GM18858 (cell line): ENCODE measurements at regions not wholly inside any gene's neighbourhood (a gene's known extent, or its start where the extent isn't known, plus 50 kb on each side); places are given as distances from the start of the nearest gene placed in this dataset.
"Not testable (repeated sequence)": the region's sequence is repeated elsewhere in the genome, so short reads cannot be mapped to it uniquely, and the experiment has no call there.

Source experiments
- ATAC-seq: cut with Tn5 transposase; IDR thresholded peaks from one replicate; pipeline ENCODE4 v1.9.1; 2021; ENCODE audit not compliant: unreplicated experiment

DNA sequence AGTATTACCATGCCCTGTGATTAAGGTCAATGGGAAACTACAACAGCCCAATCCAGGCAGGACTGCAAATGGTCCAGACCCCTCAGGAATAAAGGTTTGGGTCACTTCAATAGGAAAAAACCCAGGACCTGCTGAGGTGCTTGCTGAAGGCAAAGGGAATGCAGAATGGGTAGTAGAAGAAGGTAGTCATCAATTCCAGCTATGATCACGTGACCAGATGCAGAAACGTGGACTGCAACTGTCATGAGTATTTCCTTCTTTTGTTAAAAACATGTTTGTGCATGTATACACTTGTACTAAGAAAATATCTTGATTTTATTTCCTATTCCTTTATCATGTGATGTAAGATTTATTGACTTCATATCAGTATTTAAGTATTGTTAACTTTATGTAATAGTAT, 319.6 kb upstream of the FGF16 start:
- ATAC-seq, result not testable (repeated sequence)

DNA sequence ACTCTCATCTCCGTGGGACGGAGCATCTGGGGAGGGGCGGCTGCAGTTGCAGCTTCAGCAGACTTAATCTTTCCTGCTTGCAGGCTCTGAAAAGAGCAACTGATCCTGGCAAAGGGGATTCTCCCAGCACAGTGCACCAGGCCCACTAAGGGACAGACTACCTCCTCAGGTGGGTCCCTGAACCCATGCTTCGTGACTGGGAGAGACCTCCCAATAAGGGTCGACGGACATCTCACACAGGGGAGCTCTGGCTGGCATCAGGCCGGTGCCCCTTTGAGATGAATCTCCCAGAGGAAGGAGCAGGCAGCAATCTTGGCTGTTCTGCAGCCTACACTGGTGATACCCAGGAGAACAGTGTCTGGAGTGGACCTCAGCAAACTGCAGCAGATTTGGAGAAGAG, 303.3 kb upstream of the FGF16 start:
- no peak for ATAC-seq

DNA sequence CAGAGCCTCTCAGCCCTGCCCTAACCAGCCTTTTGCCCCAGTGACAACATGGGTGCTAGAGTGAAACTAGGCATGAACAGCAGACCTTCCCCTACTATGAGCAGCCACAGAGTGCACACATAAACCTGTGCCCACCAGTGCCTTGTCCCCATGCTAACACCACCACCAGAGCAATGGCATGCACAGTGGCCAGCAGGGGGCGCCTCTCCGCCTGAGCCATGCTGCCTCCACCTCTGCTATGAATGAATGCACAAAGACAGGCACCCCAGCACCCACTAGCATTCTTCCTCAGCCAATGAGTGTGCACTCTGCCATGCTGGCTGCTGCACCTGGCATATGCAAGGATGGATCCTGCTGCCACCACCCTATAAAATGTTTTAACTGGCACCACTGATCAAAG, 286.9 kb upstream of the FGF16 start:
- no peak for ATAC-seq

DNA sequence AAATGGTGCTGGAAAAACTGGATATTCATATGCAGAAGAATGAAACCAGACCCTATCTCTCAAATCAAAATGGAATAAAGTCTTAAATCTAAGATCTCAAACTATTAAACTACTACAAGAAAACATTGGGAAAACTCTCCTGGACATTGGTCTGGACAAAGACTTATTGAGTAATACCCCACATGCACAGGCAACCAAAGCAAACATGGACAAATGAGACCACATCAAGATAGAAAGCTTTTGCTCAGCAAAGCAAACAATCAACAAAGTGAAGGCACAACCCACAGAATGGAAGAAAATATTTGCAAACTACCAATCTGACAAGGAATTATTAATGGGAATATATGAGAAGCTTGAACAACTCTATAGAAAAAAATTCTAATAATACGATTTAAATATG, 284.4 kb upstream of the FGF16 start:
- no peak for ATAC-seq

DNA sequence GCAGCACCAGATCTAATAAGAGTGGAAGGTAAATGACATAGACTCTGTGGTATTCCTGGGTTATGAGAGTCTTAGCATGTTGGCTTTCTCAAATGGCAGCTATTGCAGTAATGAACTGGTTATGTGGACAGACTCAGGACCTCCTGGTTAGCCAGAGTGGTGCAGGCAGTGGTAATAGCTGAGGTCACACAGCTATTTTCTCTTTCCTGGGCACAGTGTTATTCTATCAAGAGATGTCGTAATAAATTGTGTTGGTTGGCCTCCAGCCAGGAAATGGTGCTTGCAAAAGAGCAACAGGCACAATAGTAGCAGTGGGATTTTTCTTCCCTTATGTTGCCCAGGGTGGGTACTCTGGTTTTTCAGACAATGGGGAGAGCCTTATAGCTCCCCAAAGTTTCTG, 279.2 kb upstream of the FGF16 start:
- ATAC-seq, result no peak

DNA sequence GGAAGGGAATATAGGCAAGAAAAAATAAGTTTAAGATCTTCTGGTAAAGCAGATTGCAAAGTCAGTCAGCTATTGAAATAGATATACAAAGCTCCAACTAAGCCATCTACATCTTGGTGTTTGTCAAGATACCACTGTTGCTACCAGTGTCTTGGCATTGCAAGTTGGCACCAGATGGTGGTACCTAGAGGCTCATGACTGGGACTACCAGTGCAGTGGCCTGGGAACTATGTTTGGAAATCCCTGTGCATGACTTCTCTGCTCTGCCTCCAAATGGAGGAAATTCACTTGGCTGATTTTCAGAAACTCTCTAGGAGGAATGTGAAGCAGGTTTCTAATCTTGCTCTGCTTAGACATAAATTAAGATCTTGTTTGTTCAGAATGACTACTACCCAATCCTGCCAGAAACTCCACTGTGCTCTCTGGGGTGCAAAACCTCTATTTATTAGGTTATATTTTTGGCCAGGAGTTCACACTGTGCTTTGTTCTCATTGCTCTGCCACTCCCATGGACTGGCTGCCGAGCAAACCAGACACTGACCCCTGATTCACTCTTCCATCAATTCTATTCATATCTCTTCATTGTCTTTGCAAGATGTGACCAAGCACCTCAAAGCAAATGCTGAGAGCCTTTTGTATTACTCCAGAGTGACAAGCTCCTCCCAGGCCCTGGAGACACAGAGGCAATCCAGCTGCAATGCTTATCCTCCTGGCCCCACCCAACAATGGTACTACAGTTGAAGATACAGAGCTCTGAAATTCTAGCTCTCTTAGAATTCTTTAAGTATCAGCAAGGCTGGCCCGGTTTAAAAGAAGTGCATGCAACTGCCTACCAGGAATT, 272.3 kb upstream of the FGF16 start:
- no peak for ATAC-seq

DNA sequence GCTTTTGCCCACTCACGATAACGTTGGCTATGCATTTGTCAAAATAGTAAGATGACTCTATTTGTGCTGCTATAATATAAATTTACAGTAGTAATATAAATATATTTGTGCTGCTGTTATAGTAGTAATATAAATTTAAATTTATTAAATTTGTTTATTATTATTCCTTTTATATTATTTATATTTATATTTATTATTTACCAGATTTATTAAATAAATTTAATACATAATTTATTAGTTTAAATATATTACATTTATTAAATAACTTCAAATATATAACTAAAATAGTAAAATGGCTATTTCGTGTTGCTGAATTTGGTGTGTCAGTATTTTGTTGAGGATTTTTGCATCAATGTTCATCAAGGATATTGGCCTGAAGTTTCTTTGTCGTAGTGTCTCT, 246.5 kb upstream of the FGF16 start:
- no peak for ATAC-seq

DNA sequence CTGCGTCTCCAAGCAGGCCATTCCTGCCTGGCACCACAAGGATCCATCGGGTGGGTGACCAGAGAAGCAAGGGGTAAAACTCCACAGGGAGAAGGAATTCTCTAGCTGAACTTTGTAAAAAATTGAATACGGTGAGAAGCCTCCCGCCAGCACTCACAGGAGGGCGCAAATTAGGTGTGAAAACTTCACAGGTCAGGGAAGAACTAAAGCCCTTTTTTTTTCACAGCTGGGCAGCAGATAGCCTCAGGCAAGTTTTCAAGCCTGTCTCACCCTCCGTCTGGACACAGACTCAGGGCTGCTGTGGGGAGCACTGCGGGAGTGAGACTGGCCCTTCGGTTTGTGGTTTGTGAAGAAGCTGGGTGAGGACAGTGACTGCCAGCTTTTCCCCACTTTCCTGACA, 224.1 kb upstream of the FGF16 start:
- no peak for ATAC-seq

DNA sequence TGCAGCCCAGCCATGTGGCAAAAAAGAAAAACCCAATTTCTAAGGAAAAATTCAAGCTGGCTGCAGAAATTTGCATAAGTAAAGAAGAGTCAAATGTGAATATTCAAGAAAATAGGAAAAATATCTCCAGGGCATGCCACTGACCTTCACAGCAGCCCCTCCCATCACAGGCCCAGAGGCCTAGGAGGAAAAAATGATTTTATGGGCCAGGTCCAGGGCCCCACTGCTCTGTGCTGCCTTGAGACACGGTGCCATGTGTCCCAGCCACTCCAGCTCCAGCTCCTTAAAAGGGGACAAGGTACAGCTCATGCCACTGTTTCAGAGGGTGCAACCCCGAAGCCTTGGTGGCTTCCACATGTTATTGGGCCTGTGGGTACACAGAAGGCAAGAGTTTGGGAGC, 182.7 kb upstream of the FGF16 start:
- no peak for ATAC-seq

DNA sequence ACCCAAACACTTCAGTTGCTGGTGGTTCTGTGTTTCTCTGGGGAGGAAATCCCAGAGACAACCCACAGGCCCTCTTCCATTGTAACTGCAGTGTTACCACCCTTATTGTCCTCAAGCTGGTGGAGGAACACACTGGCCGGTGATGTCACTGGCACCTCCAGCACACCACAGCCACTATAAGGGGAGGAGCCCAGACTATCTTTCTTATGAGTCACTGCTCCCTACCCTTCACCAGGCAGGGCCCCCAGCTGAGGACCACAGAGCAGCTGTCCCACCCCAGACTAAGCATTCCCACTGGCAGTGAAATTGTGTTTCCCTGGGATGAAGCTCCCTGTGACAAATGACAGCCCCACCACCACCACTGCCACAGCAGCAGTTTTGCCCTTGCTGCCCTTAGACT, 171.8 kb upstream of the FGF16 start:
- ATAC-seq, result no peak

DNA sequence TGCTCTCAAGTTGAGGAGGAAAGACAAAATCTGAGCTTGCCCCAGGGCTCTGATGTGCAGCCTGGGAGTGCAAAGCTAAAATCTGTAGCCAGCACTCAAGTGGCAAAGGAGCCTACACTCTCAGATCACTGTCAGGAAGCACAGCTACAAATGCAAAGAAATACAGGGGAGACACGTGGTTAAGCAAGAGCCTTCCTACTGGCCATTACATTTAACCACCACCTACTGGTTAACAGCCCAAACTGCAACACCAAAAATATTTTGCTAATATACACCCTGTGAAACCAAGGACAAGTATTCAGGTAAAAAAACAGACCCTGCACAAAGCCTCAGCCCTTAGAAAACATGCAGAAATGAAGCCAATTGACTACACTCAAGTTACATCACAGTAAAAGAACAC, 170.4 kb upstream of the FGF16 start:
- ATAC-seq, result no peak

DNA sequence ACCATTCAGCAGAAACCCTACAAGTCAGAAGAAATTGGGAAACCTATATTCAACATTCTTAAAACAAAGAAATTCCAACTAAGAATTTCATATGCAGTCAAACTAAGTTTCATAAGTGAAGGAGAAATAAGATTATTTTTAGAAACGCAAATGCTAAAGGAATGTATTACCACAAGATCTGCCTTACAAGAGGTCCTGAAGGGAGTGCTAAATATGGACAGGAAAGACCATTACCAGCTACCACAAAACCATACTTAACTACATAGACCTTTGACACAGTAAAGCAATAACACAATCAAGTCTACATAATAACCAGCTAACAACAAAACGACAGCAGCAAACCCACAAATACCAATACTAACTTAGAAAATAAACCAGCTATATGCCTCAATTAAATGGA, 169.3 kb upstream of the FGF16 start:
- ATAC-seq, result no peak

DNA sequence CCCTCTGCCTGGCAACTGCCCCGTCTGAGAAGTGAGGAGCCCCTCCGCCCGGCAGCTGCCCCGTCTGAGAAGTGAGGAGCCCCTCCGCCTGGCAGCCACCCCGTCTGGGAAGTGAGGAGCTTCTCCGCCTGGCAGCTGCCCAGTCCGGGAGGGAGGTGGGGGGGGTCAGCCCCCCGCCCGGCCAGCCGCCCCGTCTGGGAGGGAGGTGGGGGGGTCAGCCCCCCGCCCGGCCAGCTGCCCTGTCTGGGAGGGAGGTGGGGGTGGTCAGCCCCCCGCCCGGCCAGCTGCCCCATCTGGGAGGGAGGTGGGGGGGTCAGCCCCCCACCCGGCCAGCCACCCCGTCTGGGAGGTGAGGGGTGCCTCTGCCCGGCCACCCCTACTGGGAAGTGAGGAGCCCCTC, 167.8 kb upstream of the FGF16 start:
- ATAC-seq, result not testable (repeated sequence)

DNA sequence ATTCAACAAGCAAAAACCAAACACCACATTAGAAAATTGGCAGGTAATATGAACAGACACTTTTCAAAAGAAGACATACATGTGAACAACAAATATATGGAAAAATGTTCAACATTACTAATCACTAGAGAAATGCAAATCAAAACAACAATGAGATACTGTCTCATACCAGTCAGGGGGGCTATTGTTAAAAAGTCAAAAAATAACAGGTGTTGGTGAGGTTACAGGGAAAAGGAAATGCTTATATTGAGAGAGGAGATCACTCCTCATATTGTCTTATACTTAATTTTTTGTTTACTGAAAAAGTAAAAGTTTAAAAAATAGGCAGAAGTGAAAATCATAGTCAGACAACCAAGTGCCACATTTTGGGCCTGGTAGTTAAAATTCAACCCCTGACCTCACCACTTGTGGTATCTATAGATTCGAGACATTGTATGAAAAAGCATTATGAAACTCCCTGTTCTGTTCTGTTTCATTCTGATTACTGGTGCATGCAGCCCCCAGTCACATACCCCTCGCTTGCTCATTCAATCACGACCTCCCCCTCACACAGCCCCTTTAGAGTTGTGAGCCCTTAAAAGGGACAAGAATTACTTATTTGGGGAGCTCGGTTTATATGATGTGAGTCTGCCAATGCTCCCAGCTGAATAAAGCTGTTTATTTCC, 153.7 kb upstream of the FGF16 start:
- ATAC-seq, result no peak

DNA sequence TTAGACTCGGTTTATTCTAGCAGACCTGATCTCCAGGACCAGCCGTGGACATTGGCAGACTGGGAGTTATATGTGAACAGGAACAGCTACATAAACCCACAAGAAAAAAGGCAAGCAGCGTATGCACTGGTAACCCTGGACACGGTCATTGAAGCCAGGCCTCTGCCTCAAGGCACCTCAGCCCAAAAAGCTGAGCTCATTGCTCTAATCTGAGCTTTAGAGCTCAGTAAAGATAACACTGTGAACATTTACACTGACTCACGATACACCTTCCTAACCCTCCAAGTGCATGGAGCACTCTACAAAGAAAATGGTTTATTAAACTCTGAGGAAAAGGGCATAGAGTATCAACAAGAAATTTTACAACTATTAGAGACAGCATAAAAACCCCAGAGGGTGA, 148.9 kb upstream of the FGF16 start:
- no peak for ATAC-seq

DNA sequence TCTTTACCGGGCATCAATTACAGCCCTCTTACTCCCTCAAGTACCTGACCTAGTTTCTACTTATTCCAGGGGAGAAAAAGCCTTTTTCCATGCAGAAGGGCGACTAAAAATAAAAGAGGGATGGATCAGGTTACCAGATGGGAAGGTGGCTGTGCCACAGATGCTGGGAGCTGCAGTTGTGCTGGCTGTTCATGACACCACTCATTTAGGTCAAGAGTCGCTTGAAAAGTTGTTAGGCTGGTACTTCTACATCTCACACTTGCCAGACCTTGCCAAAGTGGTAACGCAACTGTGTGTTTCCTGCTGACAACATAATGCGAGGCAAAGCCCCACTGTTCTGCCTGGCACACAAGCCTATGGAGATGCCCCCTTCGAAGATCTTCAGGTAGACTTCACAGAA, 148.4 kb upstream of the FGF16 start:
- no peak for ATAC-seq

DNA sequence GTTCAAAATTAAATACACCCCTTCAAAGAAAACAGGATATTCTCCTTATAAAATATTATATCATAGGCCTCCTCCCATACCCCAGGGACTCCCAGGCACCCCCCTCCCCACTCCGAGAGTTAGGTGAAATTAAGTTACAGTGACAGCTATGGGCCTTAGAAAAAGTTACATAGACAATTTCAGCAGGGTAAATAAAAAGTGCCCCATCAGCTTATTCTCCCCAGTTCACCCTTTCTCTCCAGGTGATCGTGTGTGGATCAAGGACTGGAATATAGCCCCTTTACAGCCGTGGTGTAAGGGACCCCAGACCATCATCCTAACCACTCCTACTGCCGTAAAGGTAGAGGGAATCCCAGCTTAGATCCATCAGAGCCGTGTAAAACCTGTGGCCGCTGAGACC, 147.6 kb upstream of the FGF16 start:
- no peak for ATAC-seq

DNA sequence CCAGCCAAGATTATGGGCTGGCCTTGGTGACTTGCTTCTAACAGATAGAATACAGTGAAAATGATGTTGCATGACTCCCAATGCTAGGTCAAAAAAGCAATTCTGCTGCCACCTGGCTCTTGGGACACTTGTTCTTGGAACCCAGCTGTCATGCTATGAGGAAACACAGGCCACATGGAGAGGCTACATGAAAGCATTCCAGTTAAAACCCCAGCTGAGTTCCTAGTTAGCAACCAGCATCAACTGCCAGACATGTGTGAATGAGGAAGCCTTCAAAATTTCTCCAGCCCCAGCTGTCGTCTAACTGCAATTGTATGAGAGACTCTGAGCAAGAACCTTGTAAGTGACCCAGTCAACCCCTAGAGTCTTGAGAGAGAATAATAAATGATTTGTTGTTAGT, 105.2 kb upstream of the FGF16 start:
- ATAC-seq, result no peak

DNA sequence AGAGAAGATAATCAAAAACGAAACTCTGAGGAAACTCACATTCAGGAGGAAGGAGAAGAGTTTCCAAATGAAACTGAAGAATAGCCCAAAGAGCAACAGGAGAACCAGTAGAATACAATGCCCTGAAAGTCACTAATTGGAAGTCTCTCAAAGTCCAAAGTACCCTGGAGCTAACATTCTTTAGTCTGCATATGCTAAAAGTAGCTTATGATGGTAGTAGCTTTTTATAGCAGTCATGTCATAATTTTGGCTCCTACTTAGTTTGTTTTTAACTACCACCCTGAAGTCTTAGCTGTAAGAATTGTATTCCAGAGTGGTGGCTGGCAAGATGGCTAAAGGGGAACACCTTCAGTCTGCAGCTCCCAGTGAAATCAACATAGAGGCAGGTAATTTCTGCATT, 100.3 kb upstream of the FGF16 start:
- ATAC-seq, result no peak

DNA sequence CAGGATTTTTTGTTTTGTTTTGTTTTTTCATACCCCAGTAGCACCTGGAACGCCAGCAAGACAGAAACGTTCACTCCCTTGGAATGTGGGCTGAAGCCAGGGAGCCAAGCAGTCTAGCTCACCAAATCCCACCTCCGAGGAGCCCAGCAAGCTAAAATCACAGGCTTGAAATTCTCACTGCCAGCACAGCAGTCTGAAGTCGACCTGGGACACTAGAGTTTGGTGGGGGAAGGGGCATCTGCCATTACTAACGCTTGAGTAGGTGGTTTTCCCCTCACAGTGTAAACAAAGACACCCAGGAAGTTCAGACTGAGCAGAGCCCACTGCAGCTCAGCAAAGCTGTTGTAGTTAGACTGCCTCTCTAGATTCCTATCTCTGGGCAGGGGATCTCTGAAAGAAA, 99.6 kb upstream of the FGF16 start:
- ATAC-seq, result no peak

DNA sequence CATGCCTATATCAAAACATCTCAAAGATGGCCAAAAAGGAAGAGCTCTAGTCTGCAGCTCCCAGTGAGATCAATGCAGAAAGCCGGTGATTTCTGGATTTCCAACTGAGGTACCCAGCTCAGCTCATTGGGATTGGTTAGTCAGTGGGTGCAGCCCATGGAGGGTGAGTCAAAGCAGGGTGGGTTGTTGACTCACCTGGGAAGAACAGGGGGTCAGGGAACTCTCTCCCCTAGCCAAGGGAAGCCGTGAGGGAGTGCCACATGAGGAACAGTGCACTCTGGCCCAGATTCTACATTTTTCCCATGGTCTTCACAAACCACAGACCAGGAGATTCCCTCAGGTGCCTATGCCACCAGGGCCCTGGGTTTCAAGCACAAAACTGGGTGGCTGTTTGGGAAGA, 57.3 kb upstream of the FGF16 start:
- ATAC-seq, result no peak

DNA sequence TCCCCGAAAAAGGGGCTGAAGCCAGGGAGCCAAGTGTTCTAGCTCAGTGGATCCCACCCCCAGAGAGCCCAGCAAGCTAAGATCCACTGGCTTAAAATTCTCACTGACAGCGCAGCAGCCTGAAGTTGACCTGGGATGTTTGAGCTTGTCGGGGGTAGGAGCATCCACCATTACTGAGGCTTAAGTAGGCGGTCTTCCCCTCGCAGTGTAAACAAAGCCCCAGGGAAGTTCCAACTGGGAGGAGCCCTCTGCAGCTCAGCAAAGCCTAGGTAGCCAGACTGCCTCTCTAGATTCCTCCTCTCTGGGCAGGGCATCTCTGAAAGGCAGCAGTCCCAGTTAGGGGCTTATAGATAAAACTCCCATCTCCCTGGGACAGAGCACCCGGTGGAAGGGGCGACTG, 56.8 kb upstream of the FGF16 start:
- not testable (repeated sequence) for ATAC-seq

DNA sequence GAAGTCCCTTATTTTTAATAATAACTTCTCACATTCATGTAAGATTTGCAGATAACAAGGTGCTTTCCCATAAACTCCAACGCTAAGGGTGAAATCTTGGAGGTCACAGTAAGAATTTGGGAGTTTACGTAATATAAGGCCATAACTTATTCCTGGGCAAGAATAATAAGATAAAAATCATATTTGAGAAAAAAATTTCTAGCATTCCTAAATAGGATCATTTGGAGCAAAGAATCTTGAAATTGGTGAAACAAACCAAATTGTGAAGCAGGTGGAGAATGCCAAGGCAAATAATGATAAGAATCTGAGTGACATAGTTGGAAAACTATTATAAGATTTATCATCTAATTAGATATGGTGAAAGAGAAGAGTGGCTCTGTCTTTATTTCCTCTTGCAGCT, 50.4 kb upstream of the FGF16 start:
- no peak for ATAC-seq
